HL-60 (cell line): ENCODE measurements at regions not wholly inside any gene's neighbourhood (a gene's known extent, or its start where the extent isn't known, plus 50 kb on each side); places are given as distances from the start of the nearest gene placed in this dataset.

Source experiments
- DNase-seq, 2 experiments: peaks; one replicate each; pipeline ENCODE4 v3.0.0-alpha.2; 2010 to 2020; ENCODE audit warnings: low read depth in 1 of 2, low spot score in 1 of 2
- H3K27ac ChIP-seq: fragments of 250-450 bp; sonication (Bioruptor Pico); replicated peaks from 2 replicates; pipeline ENCODE4 v1.5.1; 2020; ENCODE audit warnings: mild to moderate bottlenecking, moderate library complexity
- H3K27me3 ChIP-seq: fragments of 250-450 bp; sonication (Bioruptor Pico); 2 replicates; pipeline ENCODE4 v1.5.1; 2021; ENCODE audit warnings: mild to moderate bottlenecking, moderate library complexity; ENCODE audit not compliant: insufficient read depth, poor library complexity, severe bottlenecking
- H3K4me3 ChIP-seq: replicated peaks from 2 replicates; pipeline ENCODE4 v1.5.1; 2011; ENCODE audit warnings: mild to moderate bottlenecking, control low read depth, low read length; ENCODE audit not compliant: insufficient read depth
- CTCF ChIP-seq: IDR thresholded peaks from one replicate; pipeline ENCODE4 v1.5.1; 2011; ENCODE audit warnings: low read length, control low read depth, inconsistent platforms; ENCODE audit not compliant: insufficient read depth
- GABPA ChIP-seq: IDR thresholded peaks from 2 replicates; pipeline ENCODE4 v1.6.1; 2012; ENCODE audit warnings: low read depth
- POLR2AphosphoS5 ChIP-seq: IDR thresholded peaks from 2 replicates; pipeline ENCODE4 v1.6.1; 2012; ENCODE audit warnings: low read depth
- REST ChIP-seq: IDR thresholded peaks from 2 replicates; pipeline ENCODE4 v1.6.1; 2012; ENCODE audit warnings: low read depth; ENCODE audit not compliant: insufficient replicate concordance
- SPI1 ChIP-seq: IDR thresholded peaks from 2 replicates; pipeline ENCODE4 v1.6.1; 2012; ENCODE audit warnings: low read depth, mild to moderate bottlenecking, borderline replicate concordance

- no peak for DNase-seq
- Histone ChIP-seq H3K4me3 (no peak overlapping the region), H3K27ac (no peak overlapping the region), H3K27me3 (no peaks in the 10 kb centered on the region)
- no peak for TF ChIP-seq CTCF
- no peak for TF ChIP-seq GABPA
- no peak for TF ChIP-seq POLR2AphosphoS5
- no peak for TF ChIP-seq SPI1
- TF ChIP-seq REST: no peak
Observed at GRCh38 chr6:73985891-73986290, 289.9 kb downstream of the CD109 start.

GRCh38 chr6:73984571-73985210 is 288.7 kb downstream of the CD109 start:
- H3K27me3 ChIP-seq: no peaks in the 10 kb centered on the region
- H3K27ac ChIP-seq: no peak overlapping the region
- no peak for DNase-seq
- no peak overlapping the region for H3K4me3 ChIP-seq
- TF ChIP-seq GABPA (no peak), REST (no peak), SPI1 (no peak), POLR2AphosphoS5 (no peak)

GRCh38 chr6:73983367-73983766 is 287.4 kb downstream of the CD109 start:
- no peak for DNase-seq
- Histone ChIP-seq H3K27me3 (no peaks in the 10 kb centered on the region), H3K4me3 (no peak overlapping the region), H3K27ac (no peak overlapping the region)
- TF ChIP-seq SPI1: no peak
- no peak for TF ChIP-seq REST
- no peak for TF ChIP-seq GABPA
- no peak for TF ChIP-seq CTCF
- no peak for TF ChIP-seq POLR2AphosphoS5
